Kidney epithelial cell (primary cell): ENCODE measurements at regions not wholly inside any gene's neighbourhood (a gene's known extent, or its start where the extent isn't known, plus 50 kb on each side); places are given as distances from the start of the nearest gene placed in this dataset.
A peak's percentile ranks its signal among the peaks of the same experiment; 100 is the strongest.

Experiments used
- DNase-seq: peaks from one replicate; pipeline ENCODE4 v3.0.0-alpha.2; 2010; ENCODE audit warnings: low read depth
- H3K27me3 ChIP-seq: 2 replicates; pipeline ENCODE4 v1.6.0; 2011; ENCODE audit warnings: low read length; ENCODE audit not compliant: control insufficient read depth, insufficient read depth
- H3K36me3 ChIP-seq: 2 replicates; pipeline ENCODE4 v1.5.1; 2011; ENCODE audit warnings: low read length; ENCODE audit not compliant: control insufficient read depth, insufficient read depth
- H3K4me3 ChIP-seq: 2 replicates; pipeline ENCODE4 v1.5.1; 2011; ENCODE audit warnings: low read depth, mild to moderate bottlenecking, control low read depth, low read length
- CTCF ChIP-seq: IDR thresholded peaks from 2 replicates; pipeline ENCODE4 v1.5.1; 2011; ENCODE audit warnings: mild to moderate bottlenecking, moderate library complexity, low read length, control low read depth, inconsistent platforms; ENCODE audit not compliant: insufficient read depth, poor library complexity, severe bottlenecking

GRCh38 chr10:84824525-84824924 is 496.1 kb downstream of the CCSER2 start:
- no peak for DNase-seq
- TF ChIP-seq CTCF, result no peak
- Histone ChIP-seq H3K27me3 (no peaks in the 10 kb centered on the region), H3K4me3 (no peak overlapping the region), H3K36me3 (no peaks in the 10 kb centered on the region)

- Histone ChIP-seq H3K4me3 (no peak overlapping the region), H3K36me3 (no peaks in the 10 kb centered on the region), H3K27me3 (no peaks in the 10 kb centered on the region)
- no peak for TF ChIP-seq CTCF
- peak; percentile 65 for DNase-seq
These were observed 496.9 kb downstream of the CCSER2 start for GRCh38 chr10:84825330-84825729.

- no peak for DNase-seq
- Histone ChIP-seq H3K36me3 (no peaks in the 10 kb centered on the region), H3K4me3 (no peak overlapping the region), H3K27me3 (no peaks in the 10 kb centered on the region)
- TF ChIP-seq CTCF, result no peak
These were observed 498.3 kb downstream of the CCSER2 start for GRCh38 chr10:84826704-84827103.

- Histone ChIP-seq H3K36me3 (no peaks in the 10 kb centered on the region), H3K27me3 (no peaks in the 10 kb centered on the region)
These were observed 500.7 kb downstream of the CCSER2 start for GRCh38 chr10:84829131-84829530.

GRCh38 chr10:84837041-84837812 is 508.8 kb downstream of the CCSER2 start:
- no peak for DNase-seq
- H3K36me3 ChIP-seq, result no peaks in the 10 kb centered on the region
- TF ChIP-seq CTCF, result no peak
- no peak overlapping the region for H3K4me3 ChIP-seq
- H3K27me3 ChIP-seq, result no peaks in the 10 kb centered on the region

More at GRCh38 chr10:84829131-84829530, 500.7 kb downstream of the CCSER2 start:
- TF ChIP-seq CTCF, result no peak
- no peak overlapping the region for H3K4me3 ChIP-seq
- no peak for DNase-seq

- no peaks in the 10 kb centered on the region for H3K36me3 ChIP-seq
- TF ChIP-seq CTCF, result no peak
- H3K27me3 ChIP-seq, result no peaks in the 10 kb centered on the region
- no peak overlapping the region for H3K4me3 ChIP-seq
- no peak for DNase-seq
These were observed 509.5 kb downstream of the CCSER2 start for GRCh38 chr10:84837877-84838276.
